Right atrium auricular region (tissue), 2 donors: ENCODE measurements at regions not wholly inside any gene's neighbourhood (a gene's known extent, or its start where the extent isn't known, plus 50 kb on each side); places are given as distances from the start of the nearest gene placed in this dataset.

Experiments
- DNase-seq: peaks from one replicate; pipeline ENCODE4 v3.0.0-alpha.2; 2019; ENCODE audit warnings: low spot score
- H3K27ac ChIP-seq, 2 donors: fragments of 200-600 bp; sonication (generic); 1 replicate in 1 of 2; 2 replicates in 1 of 2; pipeline ENCODE4 v1.5.1; 2016 to 2019
- H3K27me3 ChIP-seq, 2 donors: fragments of 200-600 bp; sonication (generic); one replicate each; pipeline versions ENCODE4 v1.5.1 to v1.6.0; 2017 to 2019
- H3K36me3 ChIP-seq: fragments of 200-600 bp; sonication (generic); one replicate; pipeline ENCODE4 v1.5.1; 2016
- H3K4me1 ChIP-seq, 2 donors: fragments of 200-600 bp; sonication (generic); one replicate each; pipeline versions ENCODE4 v1.5.1 to v1.6.0; 2017 to 2019
- H3K4me3 ChIP-seq, 2 donors: fragments of 200-600 bp; sonication (generic); 1 replicate in 1 of 2; 2 replicates in 1 of 2; pipeline ENCODE4 v1.5.1; 2017 to 2019; ENCODE audit warnings: mild to moderate bottlenecking in 1 of 2, moderate library complexity in 1 of 2
- H3K9me3 ChIP-seq, 2 donors: fragments of 200-600 bp; sonication (generic); one replicate each; pipeline ENCODE4 v1.5.1; 2019
- CTCF ChIP-seq, 2 donors: fragments of 200-600 bp; sonication (generic); IDR thresholded peaks; one replicate each; pipeline ENCODE4 v1.5.1; 2019; ENCODE audit warnings: antibody characterized with exemption in 2 of 2

GRCh38 chrX:136975684-136976470 lies 57.9 kb downstream of the GPR101 start:
- Histone ChIP-seq H3K36me3 (no peaks in the 10 kb centered on the region), H3K27ac (no peak overlapping the region), H3K4me1 (no peaks in the 10 kb centered on the region), H3K4me3 (no peak overlapping the region), H3K27me3 (no peaks in the 10 kb centered on the region), H3K9me3 (no peaks in the 10 kb centered on the region)
- no peak for DNase-seq
- TF ChIP-seq CTCF (IDR thresholded peaks at IDR 0.05) = no peak

GRCh38 chrX:136967966-136968365 lies 65.8 kb downstream of the GPR101 start:
- TF ChIP-seq CTCF (IDR thresholded peaks at IDR 0.05) = no peak
- H3K4me1 ChIP-seq = no peaks in the 10 kb centered on the region

GRCh38 chrX:136963973-136964372 lies 69.8 kb downstream of the GPR101 start:
- no peak for DNase-seq
- Histone ChIP-seq H3K4me1 (no peaks in the 10 kb centered on the region), H3K36me3 (no peaks in the 10 kb centered on the region), H3K27me3 (no peaks in the 10 kb centered on the region), H3K9me3 (no peaks in the 10 kb centered on the region), H3K4me3 (no peak overlapping the region), H3K27ac (no peak overlapping the region)
- no peak for TF ChIP-seq CTCF (IDR thresholded peaks at IDR 0.05)

More at GRCh38 chrX:136967966-136968365, 65.8 kb downstream of the GPR101 start:
- no peak overlapping the region for H3K27ac ChIP-seq
- H3K36me3 ChIP-seq = no peaks in the 10 kb centered on the region
- DNase-seq = no peak
- no peak overlapping the region for H3K4me3 ChIP-seq
- no peaks in the 10 kb centered on the region for H3K27me3 ChIP-seq
- no peaks in the 10 kb centered on the region for H3K9me3 ChIP-seq

- H3K4me3 ChIP-seq = no peak overlapping the region
These were observed 72.1 kb downstream of the GPR101 start for GRCh38 chrX:136961594-136962135.

GRCh38 chrX:136954930-136955329 lies 74.4 kb upstream of the RBMX start:
- H3K27me3 ChIP-seq = no peaks in the 10 kb centered on the region
- no peak for DNase-seq
- H3K36me3 ChIP-seq = no peaks in the 10 kb centered on the region
- TF ChIP-seq CTCF (IDR thresholded peaks at IDR 0.05) = peak in 1 of 2 donors; percentile 53
- no peak overlapping the region for H3K4me3 ChIP-seq
- no peaks in the 10 kb centered on the region for H3K4me1 ChIP-seq
- H3K9me3 ChIP-seq = no peaks in the 10 kb centered on the region
- H3K27ac ChIP-seq = no peak overlapping the region

More at GRCh38 chrX:136961594-136962135, 72.1 kb downstream of the GPR101 start:
- no peak for TF ChIP-seq CTCF (IDR thresholded peaks at IDR 0.05)
- H3K27me3 ChIP-seq = no peaks in the 10 kb centered on the region
- H3K36me3 ChIP-seq = no peaks in the 10 kb centered on the region
- no peaks in the 10 kb centered on the region for H3K9me3 ChIP-seq
- no peak overlapping the region for H3K27ac ChIP-seq
- no peak for DNase-seq
- H3K4me1 ChIP-seq = no peaks in the 10 kb centered on the region
